ENCODE measurements at regions not wholly inside any gene's neighbourhood (a gene's known extent, or its start where the extent isn't known, plus 50 kb on each side); places are given as distances from the start of the nearest gene placed in this dataset.

DNA sequence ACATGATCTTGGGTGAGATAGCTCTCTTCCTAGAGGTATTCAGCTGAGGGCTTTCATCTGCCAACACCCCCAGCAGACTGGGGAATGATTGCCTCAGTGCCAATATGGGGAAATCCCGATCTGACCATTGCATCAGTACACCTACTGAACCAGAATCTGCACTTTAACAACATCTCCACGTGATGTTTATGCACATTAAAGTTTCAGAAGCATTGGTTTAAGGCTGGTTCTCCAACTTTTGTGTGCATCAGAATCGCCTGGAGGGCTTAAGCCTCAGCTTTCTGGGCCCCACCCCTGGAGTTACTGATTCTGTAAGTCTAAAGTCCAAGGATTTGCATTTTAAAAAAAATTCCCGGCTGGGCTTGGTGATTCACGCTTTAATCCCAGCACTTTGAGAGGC lies 123.6 kb upstream of the MED13 start:
- POLR2A ChIA-PET, result no interaction called here
- Histone ChIP-seq H3K4me1 (ENCODE audit: insufficient read depth, low read length) (peaks cover 26% of the 10 kb centered on the region), H3K4me3 (replicated peaks in 1 of 3; ENCODE audit: insufficient read depth in 1 of 3, low read depth in 2 of 3, low read length in 3 of 3) (peak overlapping the region in 1 of 3 experiments; percentile 26; a peak in 1 of 6 replicates), H3K9me3 (ENCODE audit: low read length) (no peaks in the 10 kb centered on the region), H3K9ac (ENCODE audit: insufficient read depth, low read depth, low read length) (no peak overlapping the region), H2AFZ (ENCODE audit: low read length) (peak overlapping the region; percentile 76), H4K20me1 (ENCODE audit: insufficient read depth, low read length) (no peaks in the 10 kb centered on the region), H3K27me3 (ENCODE audit: control insufficient read depth in 1 of 2, insufficient read depth in 2 of 2, low read length in 2 of 2) (no peaks in the 10 kb centered on the region), H3K36me3 (replicated peaks in 1 of 2; ENCODE audit: control insufficient read depth in 1 of 2, insufficient read depth in 2 of 2, low read length in 2 of 2) (no peaks in the 10 kb centered on the region), H3K4me2 (ENCODE audit: low read depth, low read length) (peak overlapping the region; percentile 72), H3K27ac (ENCODE audit: extremely low read length, insufficient read depth, low read length) (no peak overlapping the region), H3K79me2 (ENCODE audit: insufficient read depth, low read length) (no peaks in the 10 kb centered on the region)
- WGBS (ENCODE audit: low lambda C conversion rate), result 1% methylated on average over 5 of the region's 5 CpGs
- FAIRE-seq (peak; percentile 57), ATAC-seq (peak; percentile 79), DNase-seq (ENCODE audit: low spot score) (peak; percentile 62)
- in situ Hi-C loops (cut with HindIII; ENCODE audit: extremely low pct_ligation_motif_present, low pct_unique_long_range_greater_than_20kb) (no loop called here), intact Hi-C loops (cut with micrococcal nuclease; ENCODE audit: unreplicated experiment) (no loop called here)
- BruUV-seq (replicated peaks), result no TSS peak
- CTCF ChIA-PET (ENCODE audit: low intra/inter-chr PET ratio, low total read pairs), result no interaction called here
- TF ChIP-seq, protein P1, sequence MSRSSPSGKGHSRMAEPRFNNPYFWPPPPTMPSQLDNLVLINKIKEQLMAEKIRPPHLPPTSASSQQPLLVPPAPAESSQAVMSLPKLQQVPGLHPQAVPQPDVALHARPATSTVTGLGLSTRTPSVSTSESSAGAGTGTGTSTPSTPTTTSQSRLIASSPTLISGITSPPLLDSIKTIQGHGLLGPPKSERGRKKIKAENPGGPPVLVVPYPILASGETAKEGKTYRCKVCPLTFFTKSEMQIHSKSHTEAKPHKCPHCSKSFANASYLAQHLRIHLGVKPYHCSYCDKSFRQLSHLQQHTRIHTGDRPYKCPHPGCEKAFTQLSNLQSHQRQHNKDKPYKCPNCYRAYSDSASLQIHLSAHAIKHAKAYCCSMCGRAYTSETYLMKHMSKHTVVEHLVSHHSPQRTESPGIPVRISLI (CRISPR knock-in tag; IDR thresholded peaks at IDR 0.05; ENCODE audit: borderline replicate concordance), result peak; percentile 44; the same call in 1 of the 2 replicates
- TF ChIP-seq, protein P2, sequence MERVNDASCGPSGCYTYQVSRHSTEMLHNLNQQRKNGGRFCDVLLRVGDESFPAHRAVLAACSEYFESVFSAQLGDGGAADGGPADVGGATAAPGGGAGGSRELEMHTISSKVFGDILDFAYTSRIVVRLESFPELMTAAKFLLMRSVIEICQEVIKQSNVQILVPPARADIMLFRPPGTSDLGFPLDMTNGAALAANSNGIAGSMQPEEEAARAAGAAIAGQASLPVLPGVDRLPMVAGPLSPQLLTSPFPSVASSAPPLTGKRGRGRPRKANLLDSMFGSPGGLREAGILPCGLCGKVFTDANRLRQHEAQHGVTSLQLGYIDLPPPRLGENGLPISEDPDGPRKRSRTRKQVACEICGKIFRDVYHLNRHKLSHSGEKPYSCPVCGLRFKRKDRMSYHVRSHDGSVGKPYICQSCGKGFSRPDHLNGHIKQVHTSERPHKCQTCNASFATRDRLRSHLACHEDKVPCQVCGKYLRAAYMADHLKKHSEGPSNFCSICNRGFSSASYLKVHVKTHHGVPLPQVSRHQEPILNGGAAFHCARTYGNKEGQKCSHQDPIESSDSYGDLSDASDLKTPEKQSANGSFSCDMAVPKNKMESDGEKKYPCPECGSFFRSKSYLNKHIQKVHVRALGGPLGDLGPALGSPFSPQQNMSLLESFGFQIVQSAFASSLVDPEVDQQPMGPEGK (CRISPR knock-in tag; IDR thresholded peaks at IDR 0.05), result peak; percentile 70
- peak; percentile 16; the same call in 1 of the 2 replicates for TF ChIP-seq NR2C2 (CRISPR knock-in tag; IDR thresholded peaks at IDR 0.05; ENCODE audit: borderline replicate concordance)
- TF ChIP-seq HNF4A (CRISPR knock-in tag; IDR thresholded peaks at IDR 0.05), result peak; percentile 69; the same call in 1 of the 2 replicates
- TF ChIP-seq MEIS2 (CRISPR knock-in tag; IDR thresholded peaks at IDR 0.05), result 0 out of 2 replicates have a peak, but pooled peaks have one; percentile 39
- TF ChIP-seq ATF4 (CRISPR knock-in tag; IDR thresholded peaks at IDR 0.05), result peak in 1 of 2 experiments; percentile 70; a peak in 2 of 4 replicates
- peak; percentile 40 for TF ChIP-seq ASH2L (IDR thresholded peaks at IDR 0.05; ENCODE audit: insufficient read length, low read depth, low read length)
- peak; percentile 70 for TF ChIP-seq CEBPG (CRISPR knock-in tag; IDR thresholded peaks at IDR 0.05)
- TF ChIP-seq TBX3 (IDR thresholded peaks at IDR 0.05; ENCODE audit: borderline replicate concordance), result no peak
- TF ChIP-seq CEBPB (IDR thresholded peaks at IDR 0.05; ENCODE audit: borderline replicate concordance, low read depth, low read length), result peak; percentile 83; the same call in 1 of the 2 replicates
- peak; percentile 40; the same call in 1 of the 2 replicates for TF ChIP-seq NCOR1 (IDR thresholded peaks at IDR 0.05; ENCODE audit: borderline replicate concordance, low read length)
- TF ChIP-seq HNF4G (IDR thresholded peaks at IDR 0.05; ENCODE audit: borderline replicate concordance, low read depth, low read length), result peak; percentile 6; the same call in 1 of the 2 replicates
- TF ChIP-seq HNF4G (CRISPR knock-in tag; IDR thresholded peaks at IDR 0.05; ENCODE audit: borderline replicate concordance, low read depth), result no peak
- TF ChIP-seq CREB3 (CRISPR knock-in tag; IDR thresholded peaks at IDR 0.05), result no peak
- TF ChIP-seq ZNF816 (CRISPR knock-in tag; IDR thresholded peaks at IDR 0.05; ENCODE audit: borderline replicate concordance), result no peak
- TF ChIP-seq ZNF563 (CRISPR knock-in tag; IDR thresholded peaks at IDR 0.05), result 0 out of 2 replicates have a peak, but pooled peaks have one; percentile 24
- no peak for TF ChIP-seq SP1 (IDR thresholded peaks at IDR 0.05)
- TF ChIP-seq SP1 (CRISPR knock-in tag; IDR thresholded peaks at IDR 0.05), result no peak
- TF ChIP-seq BCL6 (CRISPR knock-in tag; IDR thresholded peaks at IDR 0.05), result peak; percentile 74
- no peak for TF ChIP-seq KDM4B (CRISPR knock-in tag; IDR thresholded peaks at IDR 0.05)
- TF ChIP-seq, protein P3, sequence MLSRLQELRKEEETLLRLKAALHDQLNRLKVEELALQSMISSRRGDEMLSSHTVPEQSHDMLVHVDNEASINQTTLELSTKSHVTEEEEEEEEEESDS (CRISPR knock-in tag; IDR thresholded peaks at IDR 0.05; ENCODE audit: borderline replicate concordance), result no peak
- TF ChIP-seq RFX5 (IDR thresholded peaks at IDR 0.05; ENCODE audit: low read depth, low read length), result no peak

Data from HepG2 (cell line).